Prostate gland (tissue), 2 donors: ENCODE measurements at regions not wholly inside any gene's neighbourhood (a gene's known extent, or its start where the extent isn't known, plus 50 kb on each side); places are given as distances from the start of the nearest gene placed in this dataset.

Experiments
- DNase-seq: peaks from one replicate; pipeline ENCODE4 v3.0.0-alpha.2; 2019; ENCODE audit warnings: low spot score
- H3K27ac ChIP-seq, 2 donors: fragments of 200-600 bp; sonication (generic); 2 replicates each; pipeline ENCODE4 v1.5.1; 2017 to 2019
- H3K27me3 ChIP-seq: fragments of 200-600 bp; sonication (generic); replicated peaks from 2 replicates; pipeline ENCODE4 v1.5.1; 2019; ENCODE audit not compliant: insufficient read depth
- H3K36me3 ChIP-seq, 2 donors: fragments of 200-600 bp; sonication (generic); 1 replicate in 1 of 2; 2 replicates in 1 of 2; pipeline versions ENCODE4 v1.5.1 to v1.8.1; 2017 to 2019
- H3K4me1 ChIP-seq: fragments of 200-600 bp; sonication (generic); replicated peaks from 2 replicates; pipeline ENCODE4 v1.5.1; 2019
- H3K4me3 ChIP-seq, 2 donors: fragments of 200-600 bp; sonication (generic); 2 replicates each; pipeline ENCODE4 v1.5.1; 2017 to 2019
- H3K9me3 ChIP-seq: fragments of 200-600 bp; sonication (generic); 2 replicates; pipeline ENCODE4 v1.5.1; 2017
- CTCF ChIP-seq, 4 experiments: fragments of 200-600 bp in 2 of 4; fragments of 450-650 bp in 2 of 4; sonication (generic) in 2 of 4; IDR thresholded peaks; 1 replicate in 3 of 4; 2 replicates in 1 of 4; pipeline ENCODE4 v1.5.1; 2016 to 2019; ENCODE audit warnings: antibody characterized with exemption in 4 of 4, mild to moderate bottlenecking in 2 of 4, moderate library complexity in 2 of 4
- POLR2A ChIP-seq: fragments of 450-650 bp; IDR thresholded peaks from one replicate; pipeline ENCODE4 v1.6.1; 2016; ENCODE audit warnings: antibody characterized with exemption, mild to moderate bottlenecking
- POLR2AphosphoS5 ChIP-seq: sonication (generic); formaldehyde crosslinking; IDR thresholded peaks from one replicate; pipeline ENCODE4 v1.6.1; 2017; ENCODE audit warnings: antibody characterized with exemption
- WGBS: methylation state at CpG from one replicate; pipeline ENCODE4 v1.1.5; 2018; 5-methylcytosine and 5-hydroxymethylcytosine counted together
- intact Hi-C: fragments of 100-400 bp; cut with DNase I; formaldehyde crosslinking; loops from one replicate; pipeline ENCODE4 v1.14.2; 2022

DNA sequence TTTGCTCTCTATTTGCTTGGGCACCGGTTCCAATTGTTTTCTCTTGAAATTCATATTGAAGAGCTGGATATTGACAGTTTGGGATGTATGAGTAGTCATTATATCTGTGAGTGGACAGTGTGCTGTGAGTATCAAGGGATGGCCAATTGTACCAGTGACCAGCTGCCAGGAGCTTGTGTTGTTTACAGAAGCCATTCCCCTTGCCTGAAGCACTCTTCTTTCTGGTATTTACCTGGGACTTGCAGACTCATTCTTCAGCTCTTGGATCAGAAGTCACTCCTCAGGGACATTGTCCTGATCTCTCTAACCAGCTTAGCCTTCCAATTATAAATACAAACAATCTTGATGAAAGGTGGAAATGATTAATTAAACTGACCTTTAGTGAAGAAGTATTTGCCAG lies 438.3 kb upstream of the LRATD1 start:
- TF ChIP-seq POLR2AphosphoS5 (no peak), POLR2A (no peak), CTCF (IDR thresholded peaks at IDR 0.05) (no peak)
- intact Hi-C loops, result no loop called here

DNA sequence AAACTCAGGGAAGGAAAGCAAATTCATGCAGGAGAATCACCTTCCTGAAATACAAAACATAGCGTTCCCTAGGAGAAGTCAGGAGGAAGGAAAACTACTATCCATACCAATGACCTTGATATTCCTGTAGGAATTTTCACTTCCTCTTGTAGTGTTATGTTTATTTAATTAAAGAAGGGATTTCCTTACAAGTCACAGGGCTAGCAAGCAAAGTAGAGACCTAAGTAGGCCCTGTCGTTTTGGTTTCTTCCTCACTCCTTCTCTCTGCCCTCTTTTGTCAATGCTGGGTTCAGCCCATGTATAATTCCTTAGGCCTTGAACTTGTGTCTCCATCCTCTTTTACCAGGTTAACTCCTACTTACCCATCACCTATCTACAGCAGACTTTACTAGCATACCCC lies 435.2 kb upstream of the LRATD1 start:
- no peak for DNase-seq
- no peaks in the 10 kb centered on the region for H3K27me3 ChIP-seq
- TF ChIP-seq POLR2A (no peak), CTCF (IDR thresholded peaks at IDR 0.05) (no peak), POLR2AphosphoS5 (no peak)

More for the DNA sequence above, 438.3 kb upstream of the LRATD1 start:
- Histone ChIP-seq H3K36me3 (no peaks in the 10 kb centered on the region), H3K9me3 (no peaks in the 10 kb centered on the region), H3K27me3 (no peaks in the 10 kb centered on the region), H3K4me1 (no peaks in the 10 kb centered on the region), H3K27ac (no peak overlapping the region), H3K4me3 (no peak overlapping the region)
- 100% methylated on average over 1 of the region's 1 CpG for WGBS
- DNase-seq, result no peak

GRCh38 chr2:14199040-14199439 lies 433.5 kb upstream of the LRATD1 start:
- Histone ChIP-seq H3K27ac (no peak overlapping the region), H3K4me3 (no peak overlapping the region), H3K27me3 (no peaks in the 10 kb centered on the region), H3K36me3 (no peaks in the 10 kb centered on the region), H3K4me1 (no peaks in the 10 kb centered on the region), H3K9me3 (no peaks in the 10 kb centered on the region)
- no peak for TF ChIP-seq CTCF (IDR thresholded peaks at IDR 0.05)
- TF ChIP-seq POLR2AphosphoS5, result no peak
- no peak for TF ChIP-seq POLR2A
- WGBS, result 44% methylated on average over 3 of the region's 3 CpGs
- no peak for DNase-seq
- intact Hi-C loops, result no loop called here

More for the DNA sequence above, 435.2 kb upstream of the LRATD1 start:
- Histone ChIP-seq H3K36me3 (no peaks in the 10 kb centered on the region), H3K4me3 (no peak overlapping the region), H3K9me3 (no peaks in the 10 kb centered on the region), H3K4me1 (no peaks in the 10 kb centered on the region), H3K27ac (no peak overlapping the region)
- WGBS, result 62% methylated on average over 2 of the region's 2 CpGs
- intact Hi-C loops, result no loop called here

- 66% methylated on average over 3 of the region's 3 CpGs for whole genome bisulfite sequencing
- no peak for TF ChIP-seq POLR2A
- no peak for TF ChIP-seq CTCF (IDR thresholded peaks at IDR 0.05)
- no peak for TF ChIP-seq POLR2AphosphoS5
Observed at GRCh38 chr2:14219306-14219705, 413.2 kb upstream of the LRATD1 start.

GRCh38 chr2:14220101-14220500 lies 412.4 kb upstream of the LRATD1 start:
- intact Hi-C loops, result no loop called here
- 84% methylated on average over 1 of the region's 1 CpG for WGBS

More at GRCh38 chr2:14219306-14219705, 413.2 kb upstream of the LRATD1 start:
- Histone ChIP-seq H3K27me3 (no peaks in the 10 kb centered on the region), H3K36me3 (no peaks in the 10 kb centered on the region), H3K27ac (no peak overlapping the region), H3K9me3 (no peaks in the 10 kb centered on the region), H3K4me1 (no peaks in the 10 kb centered on the region), H3K4me3 (no peak overlapping the region)
- DNase-seq, result no peak
- intact Hi-C loops, result no loop called here

More at GRCh38 chr2:14220101-14220500, 412.4 kb upstream of the LRATD1 start:
- H3K4me1 ChIP-seq, result no peaks in the 10 kb centered on the region
- no peaks in the 10 kb centered on the region for H3K27me3 ChIP-seq
- H3K36me3 ChIP-seq, result no peaks in the 10 kb centered on the region
- H3K9me3 ChIP-seq, result no peaks in the 10 kb centered on the region
- no peak overlapping the region for H3K27ac ChIP-seq
- H3K4me3 ChIP-seq, result no peak overlapping the region
- no peak for TF ChIP-seq POLR2AphosphoS5
- no peak for TF ChIP-seq CTCF (IDR thresholded peaks at IDR 0.05)
- TF ChIP-seq POLR2A, result no peak
- no peak for DNase-seq
